HEK293 (cell line): ENCODE measurements at regions not wholly inside any gene's neighbourhood (a gene's known extent, or its start where the extent isn't known, plus 50 kb on each side); places are given as distances from the start of the nearest gene placed in this dataset.

Experiments used
- CTCF ChIA-PET: fragments of 350-600 bp; formaldehyde crosslinking; extraction: SDS; loops from one replicate; lab custom pipeline; 2021; ENCODE audit warnings: antibody characterized with exemption; lab: Yijun Ruan, JAX
- POLR2A ChIA-PET: fragments of 300-600 bp; formaldehyde crosslinking; extraction: SDS; loops from one replicate; lab custom pipeline; 2020; ENCODE audit warnings: antibody characterized with exemption, inconsistent platforms; lab: Yijun Ruan, JAX
- H3K27ac ChIP-seq: fragments of 200-500 bp; sonication (Bioruptor generic); 2 replicates; pipeline ENCODE4 v1.5.1; 2014; ENCODE audit warnings: low read depth, low read length, control low read depth, inconsistent platforms; ENCODE audit errors: extremely low read depth
- H3K36me3 ChIP-seq, 2 experiments: fragments of 200-500 bp in 1 of 2; sonication (Bioruptor generic) in 1 of 2; 1 replicate in 1 of 2; 2 replicates in 1 of 2; pipeline ENCODE4 v1.5.1; 2014 to 2017; ENCODE audit warnings: inconsistent platforms in 2 of 2, low read length in 2 of 2; ENCODE audit not compliant: control insufficient read depth in 2 of 2, insufficient read depth in 1 of 2
- H3K4me1 ChIP-seq: fragments of 200-500 bp; sonication (Bioruptor generic); 2 replicates; pipeline ENCODE4 v1.5.1; 2014; ENCODE audit warnings: mild to moderate bottlenecking, low read length, inconsistent platforms; ENCODE audit not compliant: control insufficient read depth, insufficient read depth
- H3K4me3 ChIP-seq: 2 replicates; pipeline ENCODE4 v1.5.1; 2011; ENCODE audit warnings: low read depth, mild to moderate bottlenecking, control low read depth, low read length, moderate library complexity
- H3K9me3 ChIP-seq: fragments of 200-500 bp; sonication (Bioruptor generic); 2 replicates; pipeline ENCODE4 v1.5.1; 2014; ENCODE audit warnings: low read depth, low read length, inconsistent platforms; ENCODE audit not compliant: control insufficient read depth, insufficient read depth
- BCL11A ChIP-seq: fragments of 450-650 bp; formaldehyde crosslinking; IDR thresholded peaks from 2 replicates; pipeline ENCODE4 v1.5.1; 2016; ENCODE audit warnings: low read depth, missing biosample characterization, missing genetic modification characterization
- GFI1B ChIP-seq: fragments of 450-650 bp; formaldehyde crosslinking; IDR thresholded peaks from 2 replicates; pipeline ENCODE4 v1.5.1; 2016; ENCODE audit warnings: missing biosample characterization, missing genetic modification characterization
- GLI2 ChIP-seq: fragments of 450-650 bp; formaldehyde crosslinking; IDR thresholded peaks from 2 replicates; pipeline ENCODE4; 2017; ENCODE audit warnings: missing biosample characterization, missing genetic modification characterization, low read depth, borderline replicate concordance
- KLF7 ChIP-seq: fragments of 450-650 bp; formaldehyde crosslinking; IDR thresholded peaks from 2 replicates; pipeline ENCODE4 v1.5.1; 2016; ENCODE audit warnings: missing biosample characterization, missing genetic modification characterization, borderline replicate concordance
- OSR2 ChIP-seq: fragments of 450-650 bp; formaldehyde crosslinking; IDR thresholded peaks from 2 replicates; pipeline ENCODE4 v1.5.1; 2016; ENCODE audit warnings: missing biosample characterization, missing genetic modification characterization
- SP3 ChIP-seq: fragments of 450-650 bp; formaldehyde crosslinking; IDR thresholded peaks from 2 replicates; pipeline ENCODE4 v1.5.1; 2016; ENCODE audit warnings: missing biosample characterization, missing genetic modification characterization
- TRIM28 ChIP-seq: IDR thresholded peaks from 2 replicates; pipeline ENCODE4 v1.6.1; 2011; ENCODE audit warnings: low read length, control low read depth, borderline replicate concordance
- ZBTB1 ChIP-seq: fragments of 450-650 bp; formaldehyde crosslinking; IDR thresholded peaks from 2 replicates; pipeline ENCODE4 v1.5.1; 2016; ENCODE audit warnings: missing biosample characterization, missing genetic modification characterization
- ZBTB21 ChIP-seq: fragments of 450-650 bp; formaldehyde crosslinking; IDR thresholded peaks from 2 replicates; pipeline ENCODE4 v1.5.1; 2017; ENCODE audit warnings: missing biosample characterization, missing genetic modification characterization
- ZFP37 ChIP-seq: fragments of 450-650 bp; formaldehyde crosslinking; IDR thresholded peaks from 2 replicates; pipeline ENCODE4 v1.5.1; 2016; ENCODE audit warnings: missing biosample characterization, missing genetic modification characterization
- ZFP41 ChIP-seq: fragments of 450-650 bp; formaldehyde crosslinking; IDR thresholded peaks from 2 replicates; pipeline ENCODE4 v1.5.1; 2016; ENCODE audit warnings: missing biosample characterization, missing genetic modification characterization, borderline replicate concordance
- ZNF10 ChIP-seq: fragments of 450-650 bp; formaldehyde crosslinking; IDR thresholded peaks from 2 replicates; pipeline ENCODE4 v1.5.1; 2017; ENCODE audit warnings: missing biosample characterization, missing genetic modification characterization
- ZNF138 ChIP-seq: fragments of 450-650 bp; formaldehyde crosslinking; IDR thresholded peaks from 2 replicates; pipeline ENCODE4 v1.5.1; 2016; ENCODE audit warnings: missing biosample characterization, missing genetic modification characterization, borderline replicate concordance
- ZNF146 ChIP-seq: fragments of 450-650 bp; formaldehyde crosslinking; IDR thresholded peaks from 2 replicates; pipeline ENCODE4 v1.5.1; 2016; ENCODE audit warnings: missing biosample characterization, missing genetic modification characterization
- ZNF2 ChIP-seq: fragments of 450-650 bp; formaldehyde crosslinking; IDR thresholded peaks from 2 replicates; pipeline ENCODE4 v1.5.1; 2016; ENCODE audit warnings: missing biosample characterization, missing genetic modification characterization
- ZNF23 ChIP-seq: fragments of 450-650 bp; formaldehyde crosslinking; IDR thresholded peaks from 2 replicates; pipeline ENCODE4 v1.5.1; 2016; ENCODE audit warnings: missing biosample characterization, missing genetic modification characterization, borderline replicate concordance
- ZNF292 ChIP-seq: fragments of 450-650 bp; formaldehyde crosslinking; IDR thresholded peaks from 2 replicates; pipeline ENCODE4 v1.5.1; 2016; ENCODE audit warnings: low read depth, missing biosample characterization, missing genetic modification characterization, borderline replicate concordance
- ZNF335 ChIP-seq: fragments of 450-650 bp; formaldehyde crosslinking; conservative IDR thresholded peaks from 2 replicates; pipeline ENCODE4 v1.5.1; 2016; ENCODE audit warnings: missing biosample characterization, missing genetic modification characterization
- ZNF394 ChIP-seq: fragments of 450-650 bp; formaldehyde crosslinking; IDR thresholded peaks from 2 replicates; pipeline ENCODE4 v1.5.1; 2016; ENCODE audit warnings: missing biosample characterization, missing genetic modification characterization, mild to moderate bottlenecking, moderate library complexity, borderline replicate concordance
- ZNF514 ChIP-seq: fragments of 450-650 bp; formaldehyde crosslinking; IDR thresholded peaks from 2 replicates; pipeline ENCODE4 v1.5.1; 2016; ENCODE audit warnings: missing biosample characterization, missing genetic modification characterization
- ZNF521 ChIP-seq: fragments of 450-650 bp; formaldehyde crosslinking; IDR thresholded peaks from 2 replicates; pipeline ENCODE4 v1.5.1; 2017; ENCODE audit warnings: missing biosample characterization, mild to moderate bottlenecking, missing genetic modification characterization
- ZNF600 ChIP-seq: fragments of 450-650 bp; formaldehyde crosslinking; IDR thresholded peaks from 2 replicates; pipeline ENCODE4 v1.5.1; 2016; ENCODE audit warnings: missing biosample characterization, missing genetic modification characterization
- ZNF624 ChIP-seq: fragments of 450-650 bp; formaldehyde crosslinking; IDR thresholded peaks from 2 replicates; pipeline ENCODE4 v1.5.1; 2017; ENCODE audit warnings: missing biosample characterization, missing genetic modification characterization
- ZNF664 ChIP-seq: fragments of 450-650 bp; formaldehyde crosslinking; IDR thresholded peaks from 2 replicates; pipeline ENCODE4 v1.5.1; 2016; ENCODE audit warnings: missing biosample characterization, missing genetic modification characterization
- ZNF670 ChIP-seq: fragments of 450-650 bp; formaldehyde crosslinking; IDR thresholded peaks from 2 replicates; pipeline ENCODE4 v1.5.1; 2016; ENCODE audit warnings: missing biosample characterization, missing genetic modification characterization, low read depth
- ZNF747 ChIP-seq: fragments of 450-650 bp; formaldehyde crosslinking; IDR thresholded peaks from 2 replicates; pipeline ENCODE4 v1.5.1; 2016; ENCODE audit warnings: missing biosample characterization, missing genetic modification characterization
- ZNF792 ChIP-seq: fragments of 450-650 bp; formaldehyde crosslinking; IDR thresholded peaks from 2 replicates; pipeline ENCODE4 v1.5.1; 2016; ENCODE audit warnings: missing biosample characterization, missing genetic modification characterization
- ZSCAN30 ChIP-seq: fragments of 450-650 bp; IDR thresholded peaks from 2 replicates; pipeline ENCODE4 v1.5.1; 2018; ENCODE audit warnings: missing biosample characterization, mild to moderate bottlenecking, missing genetic modification characterization, moderate library complexity
- TF ChIP-seq, protein P1 (sequence below): fragments of 450-650 bp; formaldehyde crosslinking; IDR thresholded peaks from 2 replicates; pipeline ENCODE4 v1.5.1; 2016; ENCODE audit warnings: missing biosample characterization, missing genetic modification characterization
- TF ChIP-seq, protein P2 (sequence below): fragments of 450-650 bp; formaldehyde crosslinking; IDR thresholded peaks from 2 replicates; pipeline ENCODE4 v1.5.1; 2016; ENCODE audit warnings: missing biosample characterization, missing genetic modification characterization
- TF ChIP-seq, protein P3 (sequence below): fragments of 450-650 bp; IDR thresholded peaks from 2 replicates; pipeline ENCODE4 v1.5.1; 2018; ENCODE audit warnings: missing biosample characterization, missing genetic modification characterization

DNA sequence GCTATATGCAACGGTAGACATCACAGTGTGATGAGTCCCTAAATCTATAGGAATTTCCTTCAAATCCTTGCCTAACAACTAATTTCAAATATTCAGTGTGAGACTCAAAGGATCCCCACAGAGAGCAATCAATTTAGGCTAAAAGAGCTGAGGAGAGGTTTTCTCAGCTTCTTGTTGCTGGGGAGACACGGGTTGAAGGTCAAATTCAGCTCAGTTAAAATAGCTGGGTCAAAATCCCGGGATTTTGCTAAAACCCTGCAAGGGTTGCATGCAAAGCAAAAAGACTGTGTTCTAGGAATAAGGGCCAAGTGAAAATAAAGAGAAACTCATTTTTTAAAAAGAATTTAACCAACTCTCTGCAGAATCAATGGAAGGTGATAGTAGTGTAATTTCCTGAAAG lies 1073.4 kb downstream of the NLGN4X start (continued):
- TF ChIP-seq SP3 (tag by site-specific recombination), result no peak
- TF ChIP-seq, protein P1, sequence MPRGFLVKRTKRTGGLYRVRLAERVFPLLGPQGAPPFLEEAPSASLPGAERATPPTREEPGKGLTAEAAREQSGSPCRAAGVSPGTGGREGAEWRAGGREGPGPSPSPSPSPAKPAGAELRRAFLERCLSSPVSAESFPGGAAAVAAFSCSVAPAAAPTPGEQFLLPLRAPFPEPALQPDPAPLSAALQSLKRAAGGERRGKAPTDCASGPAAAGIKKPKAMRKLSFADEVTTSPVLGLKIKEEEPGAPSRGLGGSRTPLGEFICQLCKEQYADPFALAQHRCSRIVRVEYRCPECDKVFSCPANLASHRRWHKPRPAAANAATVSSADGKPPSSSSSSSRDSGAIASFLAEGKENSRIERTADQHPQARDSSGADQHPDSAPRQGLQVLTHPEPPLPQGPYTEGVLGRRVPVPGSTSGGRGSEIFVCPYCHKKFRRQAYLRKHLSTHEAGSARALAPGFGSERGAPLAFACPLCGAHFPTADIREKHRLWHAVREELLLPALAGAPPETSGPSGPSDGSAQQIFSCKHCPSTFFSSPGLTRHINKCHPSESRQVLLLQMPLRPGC (tag by site-specific recombination), result no peak
- TF ChIP-seq ZNF2 (tag by site-specific recombination), result no peak
- no peak for TF ChIP-seq KLF7 (tag by site-specific recombination)
- TF ChIP-seq ZNF10 (tag by site-specific recombination), result no peak
- no peak for TF ChIP-seq ZNF600 (tag by site-specific recombination)
- TF ChIP-seq TRIM28, result no peak
- TF ChIP-seq ZBTB1 (tag by site-specific recombination), result no peak
- TF ChIP-seq ZNF23 (tag by site-specific recombination), result no peak

DNA sequence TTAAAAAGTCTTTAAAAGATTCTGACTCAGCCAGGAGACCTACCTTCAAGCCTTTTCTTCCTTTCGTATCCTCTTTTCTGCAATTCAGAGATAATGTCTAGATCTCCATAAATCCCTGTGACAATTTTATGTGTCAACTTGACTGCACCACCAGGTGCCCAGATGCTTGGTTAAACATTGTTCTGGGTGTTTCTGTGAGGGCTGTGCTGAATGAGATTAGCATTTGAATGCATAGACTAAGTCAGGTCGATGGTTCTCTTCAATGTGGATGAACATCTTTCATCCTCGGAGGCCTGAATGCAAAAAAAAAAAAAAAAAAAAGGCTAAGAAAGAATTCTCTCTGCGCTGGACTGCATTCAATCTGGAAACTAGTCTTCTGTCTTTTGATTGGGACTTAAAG lies 1082.7 kb downstream of the NLGN4X start:
- ChIA-PET POLR2A (no interaction called here), CTCF (no interaction called here)
- TF ChIP-seq GFI1B (tag by site-specific recombination), result no peak
- no peak for TF ChIP-seq BCL11A (tag by site-specific recombination)
- no peak for TF ChIP-seq ZNF514
- no peak for TF ChIP-seq ZNF624
- TF ChIP-seq ZNF521, result no peak
- Histone ChIP-seq H3K4me1 (no peaks in the 10 kb centered on the region), H3K4me3 (no peak overlapping the region), H3K9me3 (no peaks in the 10 kb centered on the region), H3K36me3 (no peaks in the 10 kb centered on the region), H3K27ac (no peak overlapping the region)

DNA sequence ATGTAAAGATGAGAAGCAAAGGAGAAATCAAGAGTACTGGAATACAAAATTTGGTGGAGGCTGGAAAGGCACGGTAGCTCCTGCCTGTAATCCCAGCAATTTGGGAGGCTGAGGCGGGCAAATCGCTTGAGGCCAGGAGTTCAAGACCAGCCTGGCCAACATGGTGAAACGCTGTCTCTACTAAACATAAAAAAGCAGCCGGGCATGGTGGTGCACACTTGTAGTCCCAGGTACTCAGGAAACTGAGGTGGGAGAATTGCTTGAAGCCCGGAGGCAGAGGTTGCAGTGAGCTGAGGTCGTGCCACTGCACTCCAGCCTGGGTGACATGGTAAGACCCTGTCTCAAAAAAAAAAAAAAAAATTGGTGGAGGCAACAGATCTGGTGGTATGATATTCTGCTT lies 1086.0 kb downstream of the NLGN4X start:
- H3K4me1 ChIP-seq, result no peaks in the 10 kb centered on the region
- no peak overlapping the region for H3K27ac ChIP-seq
- no peaks in the 10 kb centered on the region for H3K36me3 ChIP-seq
- TF ChIP-seq SP3 (tag by site-specific recombination) (no peak), ZFP37 (tag by site-specific recombination) (no peak), ZNF335 (tag by site-specific recombination) (no peak), OSR2 (tag by site-specific recombination) (no peak), ZNF394 (tag by site-specific recombination) (no peak), GLI2 (no peak), ZNF747 (tag by site-specific recombination) (no peak), ZNF664 (no peak), ZFP41 (tag by site-specific recombination) (no peak), ZNF138 (no peak), ZNF670 (tag by site-specific recombination) (no peak), ZSCAN30 (tag by site-specific recombination) (no peak), ZNF292 (tag by site-specific recombination) (no peak), ZNF792 (no peak), ZBTB21 (tag by site-specific recombination) (no peak), ZNF146 (tag by site-specific recombination) (no peak)
- TF ChIP-seq, protein P2, sequence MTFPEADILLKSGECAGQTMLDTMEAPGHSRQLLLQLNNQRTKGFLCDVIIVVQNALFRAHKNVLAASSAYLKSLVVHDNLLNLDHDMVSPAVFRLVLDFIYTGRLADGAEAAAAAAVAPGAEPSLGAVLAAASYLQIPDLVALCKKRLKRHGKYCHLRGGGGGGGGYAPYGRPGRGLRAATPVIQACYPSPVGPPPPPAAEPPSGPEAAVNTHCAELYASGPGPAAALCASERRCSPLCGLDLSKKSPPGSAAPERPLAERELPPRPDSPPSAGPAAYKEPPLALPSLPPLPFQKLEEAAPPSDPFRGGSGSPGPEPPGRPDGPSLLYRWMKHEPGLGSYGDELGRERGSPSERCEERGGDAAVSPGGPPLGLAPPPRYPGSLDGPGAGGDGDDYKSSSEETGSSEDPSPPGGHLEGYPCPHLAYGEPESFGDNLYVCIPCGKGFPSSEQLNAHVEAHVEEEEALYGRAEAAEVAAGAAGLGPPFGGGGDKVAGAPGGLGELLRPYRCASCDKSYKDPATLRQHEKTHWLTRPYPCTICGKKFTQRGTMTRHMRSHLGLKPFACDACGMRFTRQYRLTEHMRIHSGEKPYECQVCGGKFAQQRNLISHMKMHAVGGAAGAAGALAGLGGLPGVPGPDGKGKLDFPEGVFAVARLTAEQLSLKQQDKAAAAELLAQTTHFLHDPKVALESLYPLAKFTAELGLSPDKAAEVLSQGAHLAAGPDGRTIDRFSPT (tag by site-specific recombination), result no peak
- TF ChIP-seq, protein P3, sequence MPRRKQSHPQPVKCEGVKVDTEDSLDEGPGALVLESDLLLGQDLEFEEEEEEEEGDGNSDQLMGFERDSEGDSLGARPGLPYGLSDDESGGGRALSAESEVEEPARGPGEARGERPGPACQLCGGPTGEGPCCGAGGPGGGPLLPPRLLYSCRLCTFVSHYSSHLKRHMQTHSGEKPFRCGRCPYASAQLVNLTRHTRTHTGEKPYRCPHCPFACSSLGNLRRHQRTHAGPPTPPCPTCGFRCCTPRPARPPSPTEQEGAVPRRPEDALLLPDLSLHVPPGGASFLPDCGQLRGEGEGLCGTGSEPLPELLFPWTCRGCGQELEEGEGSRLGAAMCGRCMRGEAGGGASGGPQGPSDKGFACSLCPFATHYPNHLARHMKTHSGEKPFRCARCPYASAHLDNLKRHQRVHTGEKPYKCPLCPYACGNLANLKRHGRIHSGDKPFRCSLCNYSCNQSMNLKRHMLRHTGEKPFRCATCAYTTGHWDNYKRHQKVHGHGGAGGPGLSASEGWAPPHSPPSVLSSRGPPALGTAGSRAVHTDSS (tag by site-specific recombination), result no peak
- no peak overlapping the region for H3K4me3 ChIP-seq
- ChIA-PET CTCF (interaction anchor here (0.6 kb wide), 1 partner anchor 27 kb away, joined by 3 read pairs; no protein-coding TSS in a partner anchor), POLR2A (no interaction called here)
- H3K9me3 ChIP-seq, result no peaks in the 10 kb centered on the region
